ENCODE measurements at regions not wholly inside any gene's neighbourhood (a gene's known extent, or its start where the extent isn't known, plus 50 kb on each side); places are given as distances from the start of the nearest gene placed in this dataset.

DNA sequence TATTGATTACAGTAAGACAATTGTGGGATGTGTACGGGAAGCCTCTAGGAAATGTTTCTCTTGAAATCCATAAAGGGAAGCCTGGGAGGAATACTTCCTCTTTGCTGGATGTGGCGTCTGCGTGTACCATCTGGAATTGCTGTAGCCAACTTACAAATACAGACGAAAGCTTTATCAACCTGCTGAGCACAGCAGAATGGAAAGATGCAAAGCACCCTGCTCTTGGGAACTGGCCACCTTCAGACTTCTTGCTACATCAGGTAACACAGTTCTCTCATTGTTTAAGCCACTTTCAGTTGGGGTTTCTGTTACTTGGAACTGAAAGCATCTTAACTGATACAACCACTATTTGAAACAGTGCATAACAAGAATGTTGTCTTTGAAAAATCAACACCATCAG is 213.8 kb downstream of the HRH4 start:
- DNase-seq = no peak
- in situ Hi-C loops (cut with HindIII; ENCODE audit: low pct_ligation_motif_present, low sequenced_read_pairs) = no loop called here

DNA sequence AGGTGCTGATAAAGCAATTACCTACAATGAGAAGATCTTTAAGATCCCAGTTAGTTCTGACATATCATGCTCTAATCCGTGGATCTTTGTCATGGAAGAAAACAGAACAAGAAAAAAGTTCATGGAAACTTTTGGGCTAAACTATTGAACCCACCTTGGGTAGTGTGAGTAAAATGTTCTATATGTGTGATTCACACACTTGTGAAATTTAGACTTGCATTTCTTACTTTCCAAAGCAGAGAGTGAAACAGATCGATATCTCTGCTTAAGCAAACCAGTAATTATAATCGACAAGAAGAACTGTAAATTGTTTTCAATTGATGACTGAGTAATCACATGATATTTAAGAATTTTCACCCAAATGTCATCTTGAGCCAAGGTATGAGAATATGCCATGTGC is 214.2 kb downstream of the HRH4 start:
- Histone ChIP-seq H3K27ac (no peak overlapping the region), H3K36me3 (replicated peaks) (no peaks in the 10 kb centered on the region), H3K4me3 (ENCODE audit: low read depth, low read length) (no peak overlapping the region), H3K27me3 (replicated peaks) (no peaks in the 10 kb centered on the region)
- TF ChIP-seq, protein P1, sequence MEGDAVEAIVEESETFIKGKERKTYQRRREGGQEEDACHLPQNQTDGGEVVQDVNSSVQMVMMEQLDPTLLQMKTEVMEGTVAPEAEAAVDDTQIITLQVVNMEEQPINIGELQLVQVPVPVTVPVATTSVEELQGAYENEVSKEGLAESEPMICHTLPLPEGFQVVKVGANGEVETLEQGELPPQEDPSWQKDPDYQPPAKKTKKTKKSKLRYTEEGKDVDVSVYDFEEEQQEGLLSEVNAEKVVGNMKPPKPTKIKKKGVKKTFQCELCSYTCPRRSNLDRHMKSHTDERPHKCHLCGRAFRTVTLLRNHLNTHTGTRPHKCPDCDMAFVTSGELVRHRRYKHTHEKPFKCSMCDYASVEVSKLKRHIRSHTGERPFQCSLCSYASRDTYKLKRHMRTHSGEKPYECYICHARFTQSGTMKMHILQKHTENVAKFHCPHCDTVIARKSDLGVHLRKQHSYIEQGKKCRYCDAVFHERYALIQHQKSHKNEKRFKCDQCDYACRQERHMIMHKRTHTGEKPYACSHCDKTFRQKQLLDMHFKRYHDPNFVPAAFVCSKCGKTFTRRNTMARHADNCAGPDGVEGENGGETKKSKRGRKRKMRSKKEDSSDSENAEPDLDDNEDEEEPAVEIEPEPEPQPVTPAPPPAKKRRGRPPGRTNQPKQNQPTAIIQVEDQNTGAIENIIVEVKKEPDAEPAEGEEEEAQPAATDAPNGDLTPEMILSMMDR (IDR thresholded peaks at IDR 0.05; ENCODE audit: low read depth, low read length, missing control alignments) = no peak
- no peak for DNase-seq
- in situ Hi-C loops (cut with HindIII; ENCODE audit: low pct_ligation_motif_present, low sequenced_read_pairs) = no loop called here

More for the DNA sequence above, 213.8 kb downstream of the HRH4 start:
- Histone ChIP-seq H3K4me3 (ENCODE audit: low read depth, low read length) (no peak overlapping the region), H3K27me3 (replicated peaks) (no peaks in the 10 kb centered on the region), H3K27ac (no peak overlapping the region), H3K36me3 (replicated peaks) (no peaks in the 10 kb centered on the region)
- TF ChIP-seq, protein P1 (IDR thresholded peaks at IDR 0.05; ENCODE audit: low read depth, low read length, missing control alignments) = no peak

DNA sequence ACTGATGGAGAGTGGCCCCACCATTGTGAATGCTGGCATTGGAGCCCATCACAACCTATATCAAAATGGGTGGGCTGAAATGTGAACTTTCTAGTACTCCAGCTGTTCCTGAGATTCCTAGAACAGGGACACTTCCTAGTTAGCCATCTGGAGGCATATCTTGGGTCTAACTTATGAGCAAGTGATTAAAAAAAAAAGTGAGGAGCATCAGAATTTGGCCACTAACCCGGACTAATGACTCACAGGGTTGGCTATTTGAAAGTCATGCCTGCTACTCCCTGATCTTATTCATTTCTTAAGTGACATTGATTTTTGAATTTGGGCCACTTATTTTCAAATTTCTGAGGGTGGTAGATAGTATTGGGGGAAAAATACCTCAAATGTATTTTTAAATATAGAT is 216.6 kb downstream of the HRH4 start:
- in situ Hi-C loops (cut with HindIII; ENCODE audit: low pct_ligation_motif_present, low sequenced_read_pairs) = no loop called here
- TF ChIP-seq, protein P1 (IDR thresholded peaks at IDR 0.05; ENCODE audit: low read depth, low read length, missing control alignments) = no peak
- Histone ChIP-seq H3K4me3 (ENCODE audit: low read depth, low read length) (no peak overlapping the region), H3K27ac (no peak overlapping the region), H3K36me3 (replicated peaks) (no peaks in the 10 kb centered on the region), H3K27me3 (replicated peaks) (no peaks in the 10 kb centered on the region)
- DNase-seq = no peak

DNA sequence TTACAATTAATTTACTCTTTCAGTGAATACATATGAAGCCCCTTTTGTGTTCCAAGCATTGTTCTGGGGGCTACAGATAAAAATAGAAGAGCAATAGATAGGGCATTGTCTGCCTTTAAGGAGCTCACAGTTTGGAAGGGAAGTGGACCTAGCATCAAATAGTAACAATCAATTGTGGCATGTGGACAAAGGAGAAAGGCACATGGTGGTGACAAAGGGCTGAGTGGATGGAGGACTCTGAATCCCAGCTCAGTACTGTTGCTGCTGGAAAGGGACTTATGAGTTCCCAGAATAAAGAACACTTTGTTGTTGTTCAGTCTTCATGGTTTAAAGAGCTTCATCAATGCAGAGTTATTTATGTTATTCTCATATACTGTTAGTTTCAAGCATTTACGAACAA is 217.7 kb downstream of the HRH4 start:
- no peak for DNase-seq
- Histone ChIP-seq H3K36me3 (replicated peaks) (no peaks in the 10 kb centered on the region), H3K27me3 (replicated peaks) (no peaks in the 10 kb centered on the region), H3K27ac (no peak overlapping the region), H3K4me3 (ENCODE audit: low read depth, low read length) (no peak overlapping the region)
- TF ChIP-seq, protein P1 (IDR thresholded peaks at IDR 0.05; ENCODE audit: low read depth, low read length, missing control alignments) = no peak
- in situ Hi-C loops (cut with HindIII; ENCODE audit: low pct_ligation_motif_present, low sequenced_read_pairs) = no loop called here

DNA sequence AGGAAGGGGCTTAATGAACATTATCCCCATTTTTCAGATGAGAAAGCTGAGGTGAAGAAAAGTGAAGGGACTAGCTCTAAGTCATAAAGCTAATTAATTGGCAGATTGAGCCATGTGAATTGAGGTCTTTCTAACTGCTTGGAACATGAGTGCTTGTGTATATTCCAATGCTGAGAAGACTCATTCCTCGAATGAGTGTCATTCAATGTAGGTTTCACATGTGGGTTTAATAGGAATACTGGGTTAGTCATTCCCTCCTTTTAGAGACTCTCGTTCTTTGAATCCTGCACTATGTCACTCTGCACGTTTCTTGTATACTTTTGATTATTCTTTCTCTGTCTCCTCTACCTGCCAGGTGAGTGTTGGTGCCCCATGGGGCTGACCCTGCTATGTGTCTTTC is 218.2 kb downstream of the HRH4 start:
- Histone ChIP-seq H3K27me3 (replicated peaks) (no peaks in the 10 kb centered on the region), H3K36me3 (replicated peaks) (no peaks in the 10 kb centered on the region), H3K4me3 (ENCODE audit: low read depth, low read length) (no peak overlapping the region), H3K27ac (no peak overlapping the region)
- TF ChIP-seq, protein P1 (IDR thresholded peaks at IDR 0.05; ENCODE audit: low read depth, low read length, missing control alignments) = no peak
- DNase-seq = no peak
- in situ Hi-C loops (cut with HindIII; ENCODE audit: low pct_ligation_motif_present, low sequenced_read_pairs) = no loop called here

DNA sequence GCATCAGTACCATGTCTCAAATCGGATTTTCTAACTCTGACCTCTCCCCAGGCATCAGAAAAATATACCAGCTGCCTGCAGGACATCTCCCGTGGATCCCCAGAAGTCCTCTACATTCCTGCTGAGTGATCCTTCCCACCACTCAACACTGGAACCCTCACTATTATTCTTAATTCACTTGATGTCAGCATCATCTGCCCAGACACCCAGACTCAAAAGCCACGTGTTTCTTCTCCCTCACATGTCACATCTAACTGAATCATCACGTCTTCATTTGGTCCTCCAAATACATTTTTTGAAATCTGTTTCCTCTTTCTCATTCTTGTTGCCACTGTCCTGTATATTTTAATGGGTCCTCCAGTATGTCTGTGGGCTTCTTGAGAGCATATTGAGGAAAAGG is 218.6 kb downstream of the HRH4 start:
- DNase-seq = no peak
- in situ Hi-C loops (cut with HindIII; ENCODE audit: low pct_ligation_motif_present, low sequenced_read_pairs) = no loop called here
- TF ChIP-seq, protein P1 (IDR thresholded peaks at IDR 0.05; ENCODE audit: low read depth, low read length, missing control alignments) = no peak
- no peak overlapping the region for H3K27ac ChIP-seq
- H3K4me3 ChIP-seq (ENCODE audit: low read depth, low read length) = no peak overlapping the region
- H3K36me3 ChIP-seq (replicated peaks) = no peaks in the 10 kb centered on the region
- no peaks in the 10 kb centered on the region for H3K27me3 ChIP-seq (replicated peaks)

Data from brain microvascular endothelial cell (primary cell).